ENCODE measurements at regions not wholly inside any gene's neighbourhood (a gene's known extent, or its start where the extent isn't known, plus 50 kb on each side); places are given as distances from the start of the nearest gene placed in this dataset.

GRCh38 chr12:102757154-102757881, 159.7 kb downstream of the PAH start:
- no peak overlapping the region for H3K4me3 Mint-ChIP-seq
- no peaks in the 10 kb centered on the region for H3K36me3 Mint-ChIP-seq (ENCODE audit: low read depth)
- ATAC-seq (ENCODE audit: low read depth) (no peak), DNase-seq (no peak)
- ChIA-PET POLR2A (no interaction called here), CTCF (no interaction called here)
- H3K4me1 Mint-ChIP-seq: no peaks in the 10 kb centered on the region
- no peaks in the 10 kb centered on the region for H3K9me3 Mint-ChIP-seq
- H3K27me3 Mint-ChIP-seq: peaks cover 16% of the 10 kb centered on the region
- intact Hi-C loops (cut with micrococcal nuclease): no loop called here
- TF ChIP-seq CTCF (IDR thresholded peaks at IDR 0.05): no peak
- H3K27ac Mint-ChIP-seq: no peak overlapping the region

GRCh38 chr12:102756530-102756929, 160.5 kb downstream of the PAH start:
- CTCF ChIA-PET: no interaction called here
- ATAC-seq (ENCODE audit: low read depth) (no peak), DNase-seq (no peak)
- POLR2A ChIA-PET: no interaction called here
- intact Hi-C loops (cut with micrococcal nuclease): no loop called here
- H3K27me3 Mint-ChIP-seq: peaks cover 16% of the 10 kb centered on the region
- no peak overlapping the region for H3K4me3 Mint-ChIP-seq
- H3K9me3 Mint-ChIP-seq: no peaks in the 10 kb centered on the region
- TF ChIP-seq CTCF (IDR thresholded peaks at IDR 0.05): no peak
- H3K27ac Mint-ChIP-seq: no peak overlapping the region
- no peaks in the 10 kb centered on the region for H3K36me3 Mint-ChIP-seq (ENCODE audit: low read depth)
- no peaks in the 10 kb centered on the region for H3K4me1 Mint-ChIP-seq

- ATAC-seq (ENCODE audit: low read depth) (no peak), DNase-seq (no peak)
- Mint-ChIP-seq H3K36me3 (ENCODE audit: low read depth) (no peaks in the 10 kb centered on the region), H3K27me3 (peaks cover 11% of the 10 kb centered on the region), H3K27ac (no peak overlapping the region), H3K4me3 (no peak overlapping the region), H3K9me3 (no peaks in the 10 kb centered on the region), H3K4me1 (no peaks in the 10 kb centered on the region)
- ChIA-PET CTCF (no interaction called here), POLR2A (no interaction called here)
- TF ChIP-seq CTCF (IDR thresholded peaks at IDR 0.05): no peak
- intact Hi-C loops (cut with micrococcal nuclease): no loop called here
Observed at GRCh38 chr12:102755266-102755665, 161.8 kb downstream of the PAH start.

DNA sequence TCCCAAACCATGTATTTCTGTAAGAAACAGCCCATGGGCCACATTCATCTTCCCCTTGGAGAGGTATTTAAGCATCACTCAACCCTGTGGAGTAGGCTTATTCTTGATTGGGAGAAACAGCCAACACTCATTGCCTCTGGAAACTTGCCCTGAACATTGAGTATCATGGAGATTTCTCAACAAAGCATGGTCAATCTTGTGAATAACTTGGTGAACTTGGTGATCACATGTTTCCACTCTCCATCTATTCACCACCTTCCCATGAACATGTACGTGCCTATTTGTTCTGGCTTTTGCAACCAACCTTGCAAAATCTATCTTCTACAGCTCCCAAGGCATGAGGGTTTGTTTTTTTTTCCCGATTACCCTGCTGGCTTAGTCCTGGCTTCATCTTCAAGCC, 163.2 kb downstream of the PAH start:
- Mint-ChIP-seq H3K9me3 (no peaks in the 10 kb centered on the region), H3K27ac (no peak overlapping the region), H3K4me3 (no peak overlapping the region), H3K36me3 (ENCODE audit: low read depth) (no peaks in the 10 kb centered on the region), H3K27me3 (peaks cover 9% of the 10 kb centered on the region), H3K4me1 (no peaks in the 10 kb centered on the region)
- DNase-seq: no peak
- no peak for TF ChIP-seq CTCF (IDR thresholded peaks at IDR 0.05)
- no peak for ATAC-seq (ENCODE audit: low read depth)
- CTCF ChIA-PET: no interaction called here
- POLR2A ChIA-PET: no interaction called here
- intact Hi-C loops (cut with micrococcal nuclease): no loop called here

- ChIA-PET CTCF (no interaction called here), POLR2A (no interaction called here)
- H3K27me3 Mint-ChIP-seq: peaks cover 7% of the 10 kb centered on the region
- intact Hi-C loops (cut with micrococcal nuclease): no loop called here
- no peak overlapping the region for H3K4me3 Mint-ChIP-seq
- peaks cover 2% of the 10 kb centered on the region for H3K9me3 Mint-ChIP-seq
- no peaks in the 10 kb centered on the region for H3K36me3 Mint-ChIP-seq (ENCODE audit: low read depth)
- DNase-seq: no peak
- H3K27ac Mint-ChIP-seq: no peak overlapping the region
- ATAC-seq (ENCODE audit: low read depth): no peak
- TF ChIP-seq CTCF (IDR thresholded peaks at IDR 0.05): no peak
- no peaks in the 10 kb centered on the region for H3K4me1 Mint-ChIP-seq
Observed at GRCh38 chr12:102748704-102749103, 168.3 kb downstream of the PAH start.
